Naive thymus-derived CD8-positive, alpha-beta T cell (primary cell): ENCODE measurements at regions not wholly inside any gene's neighbourhood (a gene's known extent, or its start where the extent isn't known, plus 50 kb on each side); places are given as distances from the start of the nearest gene placed in this dataset.

Experiments used
- ATAC-seq, 2 donors: fragments of 150-1000 bp; cut with Tn5 transposase in 1 of 2; sonication (Bioruptor Pico), chemical (Tn5 transposase) in 1 of 2; 1 replicate in 1 of 2; 2 replicates in 1 of 2; pipeline ENCODE4 v1.10.0; 2021; ENCODE audit warnings: mild to moderate bottlenecking in 2 of 2, moderate library complexity in 2 of 2
- POLR2A ChIA-PET: fragments of 350-600 bp; sonication (Branson Sonifier 250); formaldehyde crosslinking; loops from one replicate; lab custom pipeline; 2021; ENCODE audit warnings: antibody characterized with exemption; lab: Charles Lee
- DNase-seq, 10 donors: peaks; one replicate each; pipeline versions ENCODE4 v3.0.0 to v3.0.0-alpha.2; 2020 to 2022
- H3K27ac Mint-ChIP-seq, 10 donors: one replicate each; pipeline ENCODE4 v1.8.0; 2020 to 2022; ENCODE audit warnings: mild to moderate bottlenecking in 10 of 10, mixed read lengths in 10 of 10, moderate library complexity in 4 of 10, inconsistent platforms in 1 of 10
- H3K27me3 Mint-ChIP-seq, 5 donors: one replicate each; pipeline ENCODE4 v1.8.0; 2021 to 2022; ENCODE audit warnings: mixed read lengths in 5 of 5
- H3K36me3 Mint-ChIP-seq, 3 donors: one replicate each; pipeline ENCODE4 v1.8.0; 2020 to 2022; ENCODE audit warnings: mixed read lengths in 3 of 3, mild to moderate bottlenecking in 2 of 3, inconsistent platforms in 1 of 3
- H3K4me1 Mint-ChIP-seq, 4 donors: one replicate each; pipeline ENCODE4 v1.8.0; 2021 to 2022; ENCODE audit warnings: mixed read lengths in 4 of 4
- H3K4me3 Mint-ChIP-seq, 10 donors: one replicate each; pipeline ENCODE4 v1.8.0; 2020 to 2022; ENCODE audit warnings: mild to moderate bottlenecking in 10 of 10, mixed read lengths in 10 of 10, moderate library complexity in 6 of 10, inconsistent platforms in 1 of 10
- H3K9me3 Mint-ChIP-seq, 9 donors: one replicate each; pipeline ENCODE4 v1.8.0; 2020 to 2022; ENCODE audit warnings: mixed read lengths in 9 of 9, mild to moderate bottlenecking in 3 of 9, inconsistent platforms in 1 of 9, moderate library complexity in 1 of 9

DNA sequence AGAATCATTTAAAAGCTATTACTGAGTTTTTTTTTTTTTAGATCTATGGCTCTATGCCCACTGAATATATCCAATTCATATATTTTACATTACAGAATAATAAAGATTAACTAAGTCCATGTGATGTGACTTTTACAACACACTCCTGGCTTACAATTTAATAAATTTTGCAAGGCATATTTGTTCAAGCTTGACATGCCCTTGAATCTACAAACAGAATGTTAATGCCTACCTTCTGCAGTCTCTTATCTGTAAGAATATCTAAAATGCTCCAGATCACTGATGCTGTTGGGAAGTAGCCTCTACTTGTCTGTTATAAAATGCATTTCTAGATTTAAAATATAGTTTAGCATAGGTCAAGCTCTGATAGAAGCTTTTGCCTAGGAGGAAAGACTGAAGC, 100.7 kb upstream of the RASGEF1B start:
- H3K4me3 Mint-ChIP-seq, result no peak overlapping the region
- POLR2A ChIA-PET, result no interaction called here
- H3K4me1 Mint-ChIP-seq, result peaks cover 0 to 12% (median 0%) of the 10 kb centered on the region in 4 donors
- DNase-seq, result no peak
- no peak for ATAC-seq
- no peaks in the 10 kb centered on the region for H3K9me3 Mint-ChIP-seq
- no peaks in the 10 kb centered on the region for H3K36me3 Mint-ChIP-seq
- H3K27ac Mint-ChIP-seq, result no peak overlapping the region
- H3K27me3 Mint-ChIP-seq, result no peaks in the 10 kb centered on the region

DNA sequence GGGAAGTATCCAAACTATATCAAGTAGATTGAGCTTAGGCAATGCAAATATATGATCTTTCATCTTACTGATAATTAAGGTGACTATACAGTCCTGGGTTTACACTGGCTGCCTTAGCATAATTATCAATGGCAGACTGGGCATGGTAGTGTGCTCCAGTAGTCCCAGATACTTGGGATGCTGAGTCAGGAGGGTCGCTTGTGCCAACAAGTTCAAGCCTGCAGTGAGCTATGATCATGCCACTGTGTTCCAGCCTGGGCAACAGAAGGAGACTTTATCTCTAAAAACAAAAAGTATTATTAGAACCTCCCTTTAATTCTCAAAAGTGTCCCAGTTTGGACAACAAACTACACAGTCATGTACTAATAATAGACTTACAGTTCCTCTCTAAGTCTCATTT, 99.4 kb upstream of the RASGEF1B start:
- no peaks in the 10 kb centered on the region for H3K9me3 Mint-ChIP-seq
- H3K4me1 Mint-ChIP-seq, result peaks cover 0 to 15% (median 0%) of the 10 kb centered on the region in 4 donors
- no peak overlapping the region for H3K27ac Mint-ChIP-seq
- DNase-seq, result no peak
- H3K27me3 Mint-ChIP-seq, result no peaks in the 10 kb centered on the region
- H3K4me3 Mint-ChIP-seq, result no peak overlapping the region
- ATAC-seq, result no peak
- POLR2A ChIA-PET, result no interaction called here
- H3K36me3 Mint-ChIP-seq, result no peaks in the 10 kb centered on the region

GRCh38 chr4:81566161-81566591, 94.5 kb upstream of the RASGEF1B start:
- Mint-ChIP-seq H3K27me3 (no peaks in the 10 kb centered on the region), H3K27ac (peak overlapping the region in 2 of 10 donors; percentile 6 to 16), H3K4me3 (no peak overlapping the region), H3K36me3 (no peaks in the 10 kb centered on the region), H3K9me3 (no peaks in the 10 kb centered on the region), H3K4me1 (peaks cover 2 to 35% (median 8%) of the 10 kb centered on the region in 4 donors)
- POLR2A ChIA-PET, result no interaction called here
- DNase-seq (no peak), ATAC-seq (no peak)

DNA sequence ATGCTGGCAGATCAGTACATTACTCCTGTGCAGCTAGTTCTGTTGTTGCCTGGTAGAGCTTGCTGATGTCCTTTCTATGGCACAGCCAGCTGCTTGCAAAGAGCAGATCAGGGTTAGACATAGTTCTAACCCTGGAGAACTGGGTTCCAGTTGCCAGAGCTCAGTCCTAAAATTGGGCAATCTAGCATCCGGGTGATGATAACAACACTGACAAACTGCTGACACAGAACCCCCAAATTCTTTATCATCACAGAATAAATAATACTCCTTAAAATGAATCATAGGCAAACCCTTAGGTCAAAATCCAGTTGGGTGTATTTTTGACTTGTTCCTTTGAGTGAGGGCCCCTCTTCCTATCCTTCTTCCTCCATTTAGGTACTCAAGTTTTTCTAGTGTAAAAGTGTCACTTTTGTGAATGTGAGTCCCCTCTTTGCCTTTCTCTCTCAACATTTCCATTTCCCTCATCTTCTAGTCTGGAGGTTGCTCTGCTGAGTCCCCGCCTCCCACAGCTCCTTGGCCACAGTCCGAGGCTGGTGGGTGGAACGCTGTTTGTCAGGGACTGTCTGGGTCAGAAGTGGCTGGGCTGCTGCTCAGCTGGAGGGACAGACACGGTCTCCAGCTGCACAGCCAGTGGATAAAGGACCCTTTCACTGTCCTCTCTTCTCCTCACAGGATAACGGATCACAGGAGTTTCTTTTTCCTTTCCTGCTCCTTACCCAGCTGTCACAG, 93.6 kb upstream of the RASGEF1B start:
- Mint-ChIP-seq H3K36me3 (no peaks in the 10 kb centered on the region), H3K4me1 (peaks cover 2 to 38% (median 8%) of the 10 kb centered on the region in 4 donors), H3K27me3 (no peaks in the 10 kb centered on the region), H3K27ac (peak overlapping the region in 2 of 10 donors; percentile 6 to 25), H3K4me3 (no peak overlapping the region), H3K9me3 (no peaks in the 10 kb centered on the region)
- POLR2A ChIA-PET, result no interaction called here
- ATAC-seq, result no peak
- DNase-seq, result no peak

- H3K4me1 Mint-ChIP-seq, result peaks cover 2 to 41% (median 8%) of the 10 kb centered on the region in 4 donors
- peak overlapping the region in 2 of 10 donors; percentile 27 to 56 for H3K27ac Mint-ChIP-seq
- H3K36me3 Mint-ChIP-seq, result no peaks in the 10 kb centered on the region
- POLR2A ChIA-PET, result no interaction called here
- DNase-seq (no peak), ATAC-seq (no peak)
- H3K4me3 Mint-ChIP-seq, result no peak overlapping the region
- no peaks in the 10 kb centered on the region for H3K9me3 Mint-ChIP-seq
- H3K27me3 Mint-ChIP-seq, result no peaks in the 10 kb centered on the region
Measured at GRCh38 chr4:81564025-81564424, 92.3 kb upstream of the RASGEF1B start.

- ATAC-seq, result peak; percentile 85 to 97
- H3K4me3 Mint-ChIP-seq, result peak overlapping the region in 8 of 10 donors; percentile 22 to 67 (median 47)
- H3K4me1 Mint-ChIP-seq, result peaks cover 3 to 50% (median 8%) of the 10 kb centered on the region in 4 donors
- H3K36me3 Mint-ChIP-seq, result no peaks in the 10 kb centered on the region
- POLR2A ChIA-PET, result interaction anchor here (1.0 kb wide), 1 partner anchor 867 kb away, joined by 3 read pairs; no protein-coding TSS in a partner anchor
- no peaks in the 10 kb centered on the region for H3K27me3 Mint-ChIP-seq
- H3K27ac Mint-ChIP-seq, result peak overlapping the region; percentile 38 to 90 (median 74)
- DNase-seq, result peak in 4 of 10 donors; percentile 6 to 53 (median 35)
- no peaks in the 10 kb centered on the region for H3K9me3 Mint-ChIP-seq
Measured at GRCh38 chr4:81562093-81562492, 90.4 kb upstream of the RASGEF1B start.

DNA sequence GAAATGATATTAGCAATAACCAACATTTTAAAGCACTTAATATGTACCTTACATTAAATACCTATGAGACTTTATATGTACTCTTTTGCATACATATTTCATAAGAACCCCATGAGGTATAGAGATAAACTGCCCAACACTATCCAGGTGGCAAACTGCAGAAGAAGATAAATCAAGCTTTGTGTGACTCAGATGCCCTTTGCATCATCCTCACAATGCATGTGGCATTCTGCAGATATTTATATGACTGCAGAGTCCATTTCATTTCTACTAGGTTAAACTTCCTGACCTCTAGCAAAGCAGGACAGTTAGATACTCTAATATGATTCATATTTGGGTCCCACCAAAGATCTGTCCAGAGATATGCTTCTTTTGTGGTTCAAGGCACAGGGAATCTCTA, 85.6 kb upstream of the RASGEF1B start:
- peaks cover 0 to 5% (median 0%) of the 10 kb centered on the region in 9 donors for H3K9me3 Mint-ChIP-seq
- peaks cover 8 to 34% (median 10%) of the 10 kb centered on the region in 4 donors for H3K4me1 Mint-ChIP-seq
- H3K27me3 Mint-ChIP-seq, result no peaks in the 10 kb centered on the region
- no peak overlapping the region for H3K4me3 Mint-ChIP-seq
- DNase-seq (no peak), ATAC-seq (no peak)
- H3K27ac Mint-ChIP-seq, result no peak overlapping the region
- POLR2A ChIA-PET, result no interaction called here
- peaks cover 0 to 4% (median 0%) of the 10 kb centered on the region in 3 donors for H3K36me3 Mint-ChIP-seq

DNA sequence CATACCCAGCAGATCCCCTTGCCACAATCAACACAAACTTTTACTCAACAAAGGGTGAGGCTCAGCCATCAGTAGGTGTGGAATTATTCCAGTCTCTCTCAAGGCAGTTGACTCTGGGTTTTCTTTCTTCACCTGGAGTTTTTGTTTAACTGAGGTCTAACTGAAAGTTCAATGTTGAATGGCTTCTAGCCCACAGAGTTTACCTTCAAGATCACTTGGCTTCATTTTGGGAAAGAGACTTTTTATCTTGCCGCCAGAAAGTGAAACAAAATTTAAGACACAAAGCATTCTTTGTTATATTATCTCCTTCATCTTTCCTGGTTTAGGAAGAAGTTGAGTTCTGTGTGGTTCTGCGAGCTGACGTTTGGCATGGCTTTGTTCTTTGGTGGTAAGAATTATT, 83.8 kb upstream of the RASGEF1B start:
- Mint-ChIP-seq H3K27me3 (no peaks in the 10 kb centered on the region), H3K27ac (peak overlapping the region in 2 of 10 donors; percentile 22 to 52), H3K4me1 (peaks cover 5 to 22% (median 7%) of the 10 kb centered on the region in 4 donors), H3K4me3 (no peak overlapping the region), H3K36me3 (peaks cover 0 to 4% (median 0%) of the 10 kb centered on the region in 3 donors), H3K9me3 (peaks cover 0 to 5% (median 0%) of the 10 kb centered on the region in 9 donors)
- DNase-seq, result no peak
- ATAC-seq, result no peak
- POLR2A ChIA-PET, result no interaction called here

DNA sequence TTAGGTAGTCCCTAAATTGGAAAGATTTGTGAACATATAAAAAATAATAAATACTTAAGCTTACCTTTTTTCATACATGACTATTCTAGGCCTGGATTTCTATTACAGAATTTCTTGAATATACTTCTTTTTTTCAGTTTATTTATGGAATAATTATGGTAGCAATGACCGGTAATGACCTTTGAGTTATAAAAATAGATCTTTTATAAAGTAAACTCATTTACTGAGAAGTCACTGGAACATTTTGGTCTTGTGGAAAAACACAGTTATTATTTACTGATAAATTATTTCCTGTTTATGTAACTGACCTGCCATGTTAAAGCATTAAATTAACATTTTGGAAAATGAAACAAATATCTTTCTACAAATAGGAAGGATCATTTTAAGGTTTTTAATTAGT, 80.4 kb upstream of the RASGEF1B start:
- Mint-ChIP-seq H3K27me3 (no peaks in the 10 kb centered on the region), H3K4me1 (peaks cover 5 to 10% (median 6%) of the 10 kb centered on the region in 4 donors), H3K36me3 (peaks cover 0 to 4% (median 0%) of the 10 kb centered on the region in 3 donors), H3K4me3 (no peak overlapping the region), H3K9me3 (peaks cover 0 to 5% (median 0%) of the 10 kb centered on the region in 9 donors), H3K27ac (no peak overlapping the region)
- ATAC-seq (no peak), DNase-seq (no peak)
- POLR2A ChIA-PET, result no interaction called here

GRCh38 chr4:81550388-81550859, 78.7 kb upstream of the RASGEF1B start:
- Mint-ChIP-seq H3K27ac (peak overlapping the region in 1 of 10 donors; percentile 23), H3K4me3 (no peak overlapping the region), H3K4me1 (peaks cover 2 to 5% (median 3%) of the 10 kb centered on the region in 4 donors), H3K27me3 (no peaks in the 10 kb centered on the region), H3K36me3 (peaks cover 0 to 4% (median 0%) of the 10 kb centered on the region in 3 donors), H3K9me3 (peaks cover 0 to 5% (median 0%) of the 10 kb centered on the region in 9 donors)
- POLR2A ChIA-PET, result no interaction called here
- DNase-seq, result no peak
- ATAC-seq, result no peak

GRCh38 chr4:81549984-81550383, 78.3 kb upstream of the RASGEF1B start:
- ATAC-seq, result no peak
- Mint-ChIP-seq H3K9me3 (peaks cover 0 to 5% (median 0%) of the 10 kb centered on the region in 9 donors), H3K27me3 (no peaks in the 10 kb centered on the region), H3K36me3 (peaks cover 0 to 4% (median 0%) of the 10 kb centered on the region in 3 donors), H3K4me3 (no peak overlapping the region), H3K4me1 (peaks cover 0 to 3% (median 0%) of the 10 kb centered on the region in 4 donors), H3K27ac (no peak overlapping the region)
- POLR2A ChIA-PET, result no interaction called here
- DNase-seq, result no peak

- POLR2A ChIA-PET, result no interaction called here
- no peak for ATAC-seq
- no peak overlapping the region for H3K4me3 Mint-ChIP-seq
Measured at GRCh38 chr4:81546777-81547176, 75.1 kb upstream of the RASGEF1B start.

More at GRCh38 chr4:81546777-81547176, 75.1 kb upstream of the RASGEF1B start:
- H3K27me3 Mint-ChIP-seq, result no peaks in the 10 kb centered on the region
- peaks cover 0 to 18% (median 10%) of the 10 kb centered on the region in 9 donors for H3K9me3 Mint-ChIP-seq
- no peak for DNase-seq
- no peak overlapping the region for H3K27ac Mint-ChIP-seq
- H3K4me1 Mint-ChIP-seq, result peaks cover 0 to 3% (median 0%) of the 10 kb centered on the region in 4 donors
- H3K36me3 Mint-ChIP-seq, result peaks cover 0 to 9% (median 7%) of the 10 kb centered on the region in 3 donors
